PC-9 (cell line): ENCODE measurements at regions not wholly inside any gene's neighbourhood (a gene's known extent, or its start where the extent isn't known, plus 50 kb on each side); places are given as distances from the start of the nearest gene placed in this dataset.

Source experiments
- BruUV-seq: library from RNA; stranded (reverse); fragments of 400-500 nt; replicated peaks from 2 replicates; lab custom pipeline; 2021; lab: Mats Ljungman, UMichigan
- CTCF ChIA-PET: fragments of 300-600 bp; sonication (Branson Sonifier 250); formaldehyde crosslinking; loops from one replicate; lab custom pipeline; 2022; ENCODE audit warnings: antibody characterized with exemption; lab: Charles Lee
- POLR2A ChIA-PET: fragments of 300-600 bp; sonication (Branson Sonifier 250); formaldehyde crosslinking; loops from one replicate; lab custom pipeline; 2022; ENCODE audit warnings: antibody characterized with exemption; ENCODE audit not compliant: unreplicated experiment; lab: Charles Lee
- DNase-seq, 2 experiments: peaks; one replicate each; pipeline versions ENCODE4 v3.0.0 to v3.0.0-alpha.2; 2015 to 2022; ENCODE audit warnings: mixed read lengths in 1 of 2
- H2AFZ ChIP-seq: fragments of 200-600 bp; sonication (generic); 2 replicates; pipeline ENCODE4 v1.8.1; 2017; ENCODE audit warnings: antibody characterized with exemption
- H3F3A ChIP-seq: fragments of 200-600 bp; sonication (generic); 2 replicates; pipeline ENCODE4 v1.8.1; 2017; ENCODE audit warnings: antibody characterized with exemption, mild to moderate bottlenecking, low read depth; ENCODE audit not compliant: insufficient read depth
- H3K27ac ChIP-seq: fragments of 200-600 bp; sonication (generic); 2 replicates; pipeline ENCODE4 v1.6.1; 2016; ENCODE audit warnings: mixed run types
- H3K27me3 ChIP-seq: fragments of 200-600 bp; sonication (generic); 2 replicates; pipeline ENCODE4 v1.6.1; 2016; ENCODE audit warnings: low read depth, mixed run types; ENCODE audit not compliant: insufficient read depth
- H3K36me3 ChIP-seq: fragments of 200-600 bp; sonication (generic); 2 replicates; pipeline ENCODE4 v1.6.1; 2016; ENCODE audit warnings: low read depth, mixed run types
- H3K4me1 ChIP-seq: fragments of 200-600 bp; sonication (generic); replicated peaks from 2 replicates; pipeline ENCODE4 v1.6.1; 2016; ENCODE audit warnings: mixed run types; ENCODE audit not compliant: insufficient read depth
- H3K4me2 ChIP-seq: fragments of 200-600 bp; sonication (generic); 2 replicates; pipeline ENCODE4 v1.6.1; 2017; ENCODE audit warnings: mixed run types
- H3K4me3 ChIP-seq: fragments of 200-600 bp; sonication (generic); 2 replicates; pipeline ENCODE4 v1.6.1; 2016; ENCODE audit warnings: mixed run types
- H3K79me2 ChIP-seq: fragments of 200-600 bp; sonication (generic); 2 replicates; pipeline ENCODE4 v1.6.1; 2017; ENCODE audit warnings: low read depth, mixed run types
- H3K9me2 ChIP-seq: fragments of 200-600 bp; sonication (generic); 2 replicates; pipeline ENCODE4 v1.8.1; 2017; ENCODE audit warnings: mild to moderate bottlenecking; ENCODE audit not compliant: insufficient read depth
- H3K9me3 ChIP-seq: fragments of 200-600 bp; sonication (generic); 2 replicates; pipeline ENCODE4 v1.8.1; 2016; ENCODE audit warnings: low read depth; ENCODE audit not compliant: insufficient read depth
- H4K20me1 ChIP-seq: fragments of 200-600 bp; sonication (generic); 2 replicates; pipeline ENCODE4 v1.8.1; 2017; ENCODE audit not compliant: insufficient read depth
- CTCF ChIP-seq: fragments of 200-600 bp; sonication (generic); conservative IDR thresholded peaks from 2 replicates; pipeline ENCODE4 v1.6.1; 2017; ENCODE audit warnings: mixed run types, antibody characterized with exemption, mild to moderate bottlenecking, moderate library complexity
- EZH2 ChIP-seq: fragments of 200-600 bp; sonication (generic); IDR thresholded peaks from 2 replicates; pipeline ENCODE4 v1.8.0; 2017; ENCODE audit warnings: antibody characterized with exemption, low read depth
- intact Hi-C: fragments of 100-400 bp; cut with micrococcal nuclease; formaldehyde crosslinking; loops from one replicate; pipeline ENCODE4 v1.10.0; 2022; ENCODE audit not compliant: unreplicated experiment

GRCh38 chr18:51953521-51953920, 386.5 kb upstream of the DCC start:
- POLR2A ChIA-PET = no interaction called here

GRCh38 chr18:51955136-51955535, 384.9 kb upstream of the DCC start:
- H3K27ac ChIP-seq = no peak overlapping the region
- DNase-seq = no peak
- POLR2A ChIA-PET = no interaction called here
- H2AFZ ChIP-seq = no peak overlapping the region
- intact Hi-C loops = no loop called here
- CTCF ChIA-PET = no interaction called here
- H3K27me3 ChIP-seq = no peaks in the 10 kb centered on the region
- H3K36me3 ChIP-seq = no peaks in the 10 kb centered on the region
- H3K79me2 ChIP-seq = no peaks in the 10 kb centered on the region
- BruUV-seq = no TSS peak
- H3K9me2 ChIP-seq = no peaks in the 10 kb centered on the region
- no peaks in the 10 kb centered on the region for H3K4me1 ChIP-seq
- H3K4me3 ChIP-seq = no peak overlapping the region
- no peaks in the 10 kb centered on the region for H3K9me3 ChIP-seq
- no peaks in the 10 kb centered on the region for H4K20me1 ChIP-seq
- no peak overlapping the region for H3K4me2 ChIP-seq
- TF ChIP-seq CTCF = no peak
- no peaks in the 10 kb centered on the region for H3F3A ChIP-seq

More at GRCh38 chr18:51953521-51953920, 386.5 kb upstream of the DCC start:
- Histone ChIP-seq H3K4me2 (no peak overlapping the region), H3K9me3 (no peaks in the 10 kb centered on the region), H3K79me2 (no peaks in the 10 kb centered on the region), H3K36me3 (no peaks in the 10 kb centered on the region), H3F3A (no peaks in the 10 kb centered on the region), H3K27ac (no peak overlapping the region), H3K9me2 (no peaks in the 10 kb centered on the region), H3K27me3 (no peaks in the 10 kb centered on the region), H3K4me3 (no peak overlapping the region), H3K4me1 (no peaks in the 10 kb centered on the region), H2AFZ (no peak overlapping the region), H4K20me1 (no peaks in the 10 kb centered on the region)
- BruUV-seq = no TSS peak
- DNase-seq = no peak
- CTCF ChIA-PET = no interaction called here
- intact Hi-C loops = no loop called here
- TF ChIP-seq EZH2 = no peak
- no peak for TF ChIP-seq CTCF

- TF ChIP-seq EZH2 = no peak
- no peak for TF ChIP-seq CTCF
- Histone ChIP-seq H3K27ac (no peak overlapping the region), H3F3A (no peaks in the 10 kb centered on the region), H3K79me2 (no peaks in the 10 kb centered on the region), H3K9me2 (no peaks in the 10 kb centered on the region), H3K36me3 (no peaks in the 10 kb centered on the region), H3K27me3 (no peaks in the 10 kb centered on the region), H2AFZ (no peak overlapping the region), H3K4me2 (no peak overlapping the region), H3K4me1 (no peaks in the 10 kb centered on the region), H4K20me1 (no peaks in the 10 kb centered on the region), H3K4me3 (no peak overlapping the region), H3K9me3 (no peaks in the 10 kb centered on the region)
- BruUV-seq = no TSS peak
- POLR2A ChIA-PET = no interaction called here
- intact Hi-C loops = no loop called here
- no peak for DNase-seq
- CTCF ChIA-PET = no interaction called here
Measured at GRCh38 chr18:51957001-51957400, 383.0 kb upstream of the DCC start.
